Ureter (tissue), 1 donor: ENCODE measurements at regions not wholly inside any gene's neighbourhood (a gene's known extent, or its start where the extent isn't known, plus 50 kb on each side); places are given as distances from the start of the nearest gene placed in this dataset.

ENCODE experiments used
- DNase-seq: peaks from one replicate; pipeline ENCODE4 v3.0.0-alpha.2; 2020; ENCODE audit warnings: low spot score
- donor health status: DM: yes; HTN: yes; CAD: no.

- DNase-seq, result no peak
Observed at GRCh38 chr17:79153367-79154130, 78.9 kb downstream of the ENGASE start.

DNA sequence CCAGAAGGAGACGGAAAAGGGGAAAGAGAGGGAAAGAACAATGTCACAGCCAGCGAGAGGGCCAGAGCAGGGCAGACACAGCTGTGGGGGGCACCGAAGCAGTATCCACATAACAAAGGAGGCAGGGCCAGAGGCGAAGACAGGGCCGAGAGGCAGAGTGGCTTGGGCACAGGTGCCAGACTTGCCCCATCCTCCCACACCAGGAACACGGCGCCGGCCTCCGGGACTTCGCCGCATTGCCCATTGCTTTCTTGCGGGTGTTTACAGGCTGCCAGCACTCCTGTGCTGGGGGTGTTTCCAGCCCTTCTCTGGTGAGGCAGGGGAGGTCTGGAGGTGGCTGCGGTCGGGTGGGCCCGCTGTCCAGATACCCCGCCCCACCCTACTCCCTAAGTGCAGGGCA is 78.0 kb downstream of the ENGASE start:
- DNase-seq, result no peak

DNA sequence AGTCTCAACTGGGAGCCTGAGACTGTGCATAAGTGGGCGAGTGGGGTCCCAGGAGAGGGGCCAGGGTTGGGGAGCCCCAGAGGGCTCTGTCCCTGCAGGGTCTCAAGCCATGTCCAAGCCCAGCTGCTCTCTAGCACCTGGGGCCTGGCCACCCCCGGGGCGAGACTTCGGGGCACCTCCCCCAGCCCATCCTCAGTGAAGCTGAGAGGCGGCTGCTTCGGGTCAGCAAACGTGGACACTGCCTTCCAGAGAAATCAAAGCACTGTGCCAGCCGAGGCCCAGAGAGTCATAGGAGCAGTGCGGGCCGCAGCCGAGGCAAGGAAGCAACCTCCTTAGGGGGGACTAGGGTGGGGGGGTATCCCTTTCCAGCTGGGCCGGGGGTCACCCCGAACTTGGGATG is 77.5 kb downstream of the ENGASE start:
- no peak for DNase-seq

DNA sequence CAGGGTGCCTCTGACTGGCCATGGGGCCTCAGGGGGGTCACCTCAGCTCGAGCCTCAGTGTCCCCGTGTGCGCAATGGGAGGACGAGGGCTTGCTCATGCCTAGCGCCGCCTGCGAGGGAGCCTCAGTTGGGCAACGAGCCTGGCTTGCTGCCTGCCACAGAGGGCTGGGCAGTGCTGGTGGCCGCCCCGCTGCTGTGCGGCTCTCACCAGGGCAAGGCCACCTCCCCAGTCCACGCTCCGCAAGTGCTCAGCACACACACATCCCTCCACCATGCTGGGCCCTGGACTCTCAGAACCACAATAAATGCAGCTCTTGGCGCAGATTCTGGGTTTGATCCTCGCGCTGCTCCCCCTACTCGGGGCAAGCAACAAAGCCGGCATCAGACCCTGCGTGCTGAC is 76.2 kb downstream of the ENGASE start:
- no peak for DNase-seq

DNA sequence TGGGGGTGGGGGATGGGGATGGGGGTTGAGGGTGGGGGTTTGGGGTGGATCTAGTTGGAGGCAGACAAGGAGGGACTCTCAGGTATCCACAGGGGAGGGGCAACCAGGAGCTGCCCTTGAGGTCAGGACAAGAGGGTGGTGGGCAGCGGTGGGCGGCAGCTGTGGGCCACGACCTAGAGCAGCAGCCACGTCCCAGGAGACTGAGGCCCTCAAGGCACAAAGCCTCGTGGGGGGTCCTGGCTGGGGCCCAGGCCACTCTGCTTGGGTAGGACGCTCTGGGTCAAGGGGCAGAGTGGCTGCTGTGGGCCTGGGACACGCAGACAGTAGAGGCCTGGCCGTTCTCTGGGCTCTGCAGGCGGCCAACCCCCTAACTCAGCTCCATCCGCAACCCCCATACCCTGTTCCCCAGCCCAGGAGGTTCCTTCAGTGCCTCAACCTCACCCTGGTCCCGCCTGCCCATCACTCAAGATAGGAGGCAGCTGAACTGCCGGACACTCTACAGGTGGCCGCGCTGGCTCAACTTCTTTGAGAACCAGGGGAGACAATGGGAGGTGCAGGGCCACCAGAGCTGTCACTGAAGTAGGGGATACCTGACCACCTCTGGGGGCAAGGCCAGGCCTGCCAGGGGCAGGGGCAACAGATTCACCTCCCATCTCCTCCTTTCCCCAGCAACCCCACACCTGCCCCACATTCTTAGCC is 75.6 kb downstream of the ENGASE start:
- DNase-seq, result no peak

DNA sequence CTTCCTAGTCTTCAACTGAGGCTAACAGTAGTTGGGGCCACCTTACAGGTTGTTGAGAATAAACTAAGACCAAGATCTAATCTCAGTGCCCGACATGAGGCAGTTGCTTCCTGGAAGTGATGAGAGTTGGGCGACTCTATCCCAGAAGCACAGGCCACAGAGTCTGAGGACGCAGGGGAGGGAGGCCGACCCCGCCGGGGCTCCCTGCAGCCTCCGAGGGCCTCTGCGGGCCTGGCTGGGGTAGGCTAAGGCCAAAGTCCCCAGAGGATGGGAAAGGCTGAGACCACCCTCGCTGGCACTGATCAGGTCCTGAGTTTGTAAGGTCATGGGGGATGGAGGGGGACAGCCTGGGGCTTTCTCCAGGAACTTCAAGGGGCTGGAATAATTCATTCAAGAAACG is 74.0 kb downstream of the ENGASE start:
- DNase-seq, result no peak

DNA sequence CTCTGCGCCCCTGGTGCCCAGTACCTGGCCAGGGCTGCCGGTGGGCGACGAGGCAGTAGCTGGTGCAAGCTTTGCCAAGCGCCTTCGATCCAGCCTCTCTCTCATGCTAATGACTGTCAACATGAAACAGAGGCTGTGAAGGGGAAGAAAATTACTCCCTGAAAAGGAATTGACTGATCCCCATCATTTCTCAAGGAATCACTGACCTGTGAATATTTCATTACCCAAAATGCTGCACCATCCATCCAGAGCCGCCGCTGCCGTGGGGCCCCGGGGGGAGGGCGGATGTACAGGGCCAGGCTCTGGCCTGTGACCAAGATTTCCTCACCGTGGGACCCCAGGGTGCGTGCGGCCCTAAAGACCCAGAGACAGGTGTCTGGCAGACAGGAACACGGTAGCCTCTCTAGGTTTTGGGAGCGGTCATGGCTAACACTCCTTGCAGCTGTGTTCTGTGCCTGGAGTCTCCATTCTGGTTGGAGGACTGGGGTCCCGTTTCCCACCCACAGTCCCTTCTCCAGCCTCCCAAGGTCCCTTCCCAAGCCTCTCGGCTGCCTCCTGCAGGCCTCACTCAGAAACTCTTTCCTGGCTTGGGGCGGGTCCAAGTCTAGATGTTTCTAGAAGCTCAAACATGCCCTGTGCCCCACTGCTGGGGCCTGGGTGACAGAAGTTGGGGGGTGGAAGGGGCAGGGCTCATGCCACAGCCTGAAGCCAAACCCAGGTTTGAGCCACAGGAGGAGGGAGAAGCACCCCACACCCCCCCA is 73.3 kb downstream of the ENGASE start:
- no peak for DNase-seq

- DNase-seq, result no peak
Observed at GRCh38 chr17:79146562-79146961, 71.9 kb downstream of the ENGASE start.

DNA sequence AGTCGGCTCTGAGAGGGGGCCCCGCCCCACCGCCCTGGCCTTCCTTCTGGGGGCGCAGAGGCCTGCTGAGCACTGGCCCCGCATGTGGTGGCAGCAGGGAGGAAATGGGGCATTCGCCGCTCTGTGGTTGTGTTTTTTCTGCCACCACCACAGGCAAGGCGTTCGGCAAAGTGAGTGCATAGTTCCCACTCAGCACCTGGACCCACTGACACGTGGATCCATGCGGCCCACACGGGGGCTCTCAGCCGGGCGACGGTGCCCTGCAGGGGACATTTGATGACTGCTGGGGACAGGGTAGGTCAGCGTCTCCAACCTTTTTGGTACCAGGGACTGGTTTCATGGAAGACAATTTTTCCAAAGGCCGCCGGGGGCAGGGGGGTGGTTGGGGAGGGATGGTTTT is 70.9 kb downstream of the ENGASE start:
- DNase-seq, result no peak

DNA sequence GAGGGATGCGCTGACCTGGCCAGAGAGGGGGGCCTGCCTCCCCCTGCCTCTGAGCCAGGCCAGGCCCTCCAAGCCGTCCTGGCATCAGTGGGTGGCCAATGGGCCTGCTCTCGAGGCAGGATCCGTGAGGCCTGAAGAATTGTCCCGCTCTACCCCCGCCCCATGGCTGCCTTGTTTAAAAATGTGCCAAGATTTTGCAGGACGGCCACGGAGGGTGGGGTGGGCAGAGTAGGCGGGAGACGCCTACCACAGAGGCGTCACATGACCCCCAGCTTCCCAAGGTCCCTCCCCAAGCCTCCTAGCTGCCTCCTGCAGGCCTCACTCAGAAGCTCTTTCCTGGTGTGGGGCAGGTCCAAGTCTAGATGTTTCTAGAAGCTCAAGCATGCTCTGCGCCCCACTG is 69.5 kb downstream of the ENGASE start:
- DNase-seq, result no peak

GRCh38 chr17:79142375-79142774 is 67.8 kb downstream of the ENGASE start:
- no peak for DNase-seq

GRCh38 chr17:79141578-79142355 is 67.1 kb downstream of the ENGASE start:
- no peak for DNase-seq

DNA sequence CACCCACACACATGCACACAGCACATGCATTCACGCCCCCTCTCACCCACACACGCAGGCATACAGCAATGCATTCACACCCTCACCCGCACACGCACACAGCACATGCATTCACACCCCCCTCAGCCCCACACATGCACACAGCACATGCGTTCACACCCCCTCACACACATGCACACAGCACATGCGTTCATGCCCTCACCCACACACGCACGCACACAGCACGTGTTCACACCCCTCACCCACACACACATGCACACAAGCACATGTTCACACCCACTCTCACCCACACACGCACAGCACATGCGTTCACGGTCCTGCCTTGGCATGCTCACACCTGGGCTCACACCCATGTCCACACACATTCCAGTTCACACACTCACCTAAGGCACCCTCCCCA is 64.2 kb downstream of the ENGASE start:
- no peak for DNase-seq

DNA sequence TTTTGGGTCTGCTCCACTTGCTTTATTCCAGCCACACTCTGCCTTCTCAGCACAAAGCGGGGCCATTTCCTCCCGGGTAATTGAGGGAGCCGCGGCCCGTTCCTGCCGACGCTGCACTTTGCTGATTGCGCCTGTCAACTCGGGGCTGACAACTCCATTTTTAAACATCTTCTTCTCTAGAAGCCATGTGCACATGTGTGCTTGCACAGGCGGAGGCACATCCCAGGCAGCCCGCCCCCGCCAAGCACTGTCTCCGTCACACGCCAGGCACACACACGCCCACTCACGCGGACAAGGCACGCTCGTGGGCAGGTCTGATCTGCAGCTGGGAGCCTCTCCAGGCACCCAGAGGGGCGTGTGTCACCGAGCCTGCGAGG is 63.2 kb downstream of the ENGASE start:
- no peak for DNase-seq

GRCh38 chr17:79137015-79137788 is 62.6 kb downstream of the ENGASE start:
- no peak for DNase-seq

DNA sequence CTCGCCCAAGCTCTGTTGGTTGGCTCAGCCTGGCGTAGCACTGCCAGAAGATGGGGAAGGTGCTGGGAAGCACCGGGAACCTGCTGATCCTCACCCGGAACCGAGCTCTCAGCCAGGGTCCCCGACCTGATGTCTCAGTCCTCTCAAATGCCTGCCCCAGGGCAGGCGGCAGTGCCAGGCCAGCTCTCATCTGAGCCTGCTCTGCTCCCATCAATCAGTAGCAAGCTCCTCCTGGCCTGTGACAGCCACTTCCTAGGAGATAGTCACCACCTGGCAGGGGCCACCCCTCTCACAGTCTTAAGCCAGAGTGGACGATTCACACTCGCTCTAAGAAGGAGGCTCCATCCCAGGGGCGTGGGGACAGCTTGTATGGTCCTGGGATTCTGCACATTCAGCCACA is 62.0 kb downstream of the ENGASE start:
- DNase-seq, result no peak
